ENCODE measurements at regions not wholly inside any gene's neighbourhood (a gene's known extent, or its start where the extent isn't known, plus 50 kb on each side); places are given as distances from the start of the nearest gene placed in this dataset.
"Not testable (repeated sequence)": the region's sequence is repeated elsewhere in the genome, so short reads cannot be mapped to it uniquely, and the experiment has no call there.

DNA sequence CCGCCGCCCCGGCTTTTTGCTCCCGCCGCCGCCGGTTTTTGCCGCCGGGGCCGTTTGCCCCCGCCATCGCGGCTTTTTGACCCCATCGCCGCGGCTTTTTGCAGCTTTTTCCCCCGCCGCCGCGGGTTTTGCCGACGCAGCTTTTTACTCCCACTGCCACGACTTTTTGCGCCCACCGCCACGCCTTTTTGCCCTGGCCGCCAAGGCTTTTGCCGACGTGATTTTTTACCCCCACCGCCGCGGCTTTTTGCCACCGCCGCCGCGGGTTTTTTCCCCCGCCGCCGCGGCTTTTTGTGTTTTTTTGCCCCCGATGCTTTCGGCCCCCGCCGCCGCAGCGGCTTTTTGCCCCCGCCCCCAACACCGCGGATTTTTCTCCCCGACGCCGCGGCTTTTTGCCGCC is 5001.9 kb upstream of the OR11H1 start:
- H3K27me3 ChIP-seq (ENCODE audit: control insufficient read depth, insufficient read depth, low read length); H3K36me3 ChIP-seq (ENCODE audit: control insufficient read depth, insufficient read depth, low read length); H3K4me3 ChIP-seq (ENCODE audit: low read depth, low read length); H3K9me3 ChIP-seq (ENCODE audit: control insufficient read depth, insufficient read depth, low read length); H3K9ac ChIP-seq (ENCODE audit: low read depth, low read length); H3K4me1 ChIP-seq (ENCODE audit: control insufficient read depth, insufficient read depth, low read length); H3K27ac ChIP-seq (ENCODE audit: low read depth, low read length): not testable (repeated sequence)

DNA sequence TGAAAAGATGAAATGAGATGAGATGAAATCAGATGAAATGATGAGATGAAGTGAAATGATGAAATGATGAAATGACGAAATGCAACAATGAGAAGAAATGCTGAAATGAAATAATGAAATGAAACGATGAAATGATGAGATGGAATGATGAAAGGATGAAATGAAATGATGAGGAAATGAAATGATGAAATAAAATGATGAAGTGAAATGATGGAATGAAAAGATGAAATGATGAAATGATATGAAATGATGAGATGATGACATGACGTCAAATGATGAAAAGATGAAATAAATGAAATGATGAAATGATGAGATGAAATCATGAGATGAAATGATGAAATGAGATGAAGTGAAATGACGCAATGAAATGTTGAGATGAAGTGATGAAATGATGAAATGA is 4996.9 kb upstream of the OR11H1 start:
- H3K36me3 ChIP-seq (ENCODE audit: control insufficient read depth, insufficient read depth, low read length); H3K9me3 ChIP-seq (ENCODE audit: control insufficient read depth, insufficient read depth, low read length); H3K9ac ChIP-seq (ENCODE audit: low read depth, low read length); H3K4me3 ChIP-seq (ENCODE audit: low read depth, low read length); H3K27me3 ChIP-seq (ENCODE audit: control insufficient read depth, insufficient read depth, low read length); H3K27ac ChIP-seq (ENCODE audit: low read depth, low read length); H3K4me1 ChIP-seq (ENCODE audit: control insufficient read depth, insufficient read depth, low read length): not testable (repeated sequence)

DNA sequence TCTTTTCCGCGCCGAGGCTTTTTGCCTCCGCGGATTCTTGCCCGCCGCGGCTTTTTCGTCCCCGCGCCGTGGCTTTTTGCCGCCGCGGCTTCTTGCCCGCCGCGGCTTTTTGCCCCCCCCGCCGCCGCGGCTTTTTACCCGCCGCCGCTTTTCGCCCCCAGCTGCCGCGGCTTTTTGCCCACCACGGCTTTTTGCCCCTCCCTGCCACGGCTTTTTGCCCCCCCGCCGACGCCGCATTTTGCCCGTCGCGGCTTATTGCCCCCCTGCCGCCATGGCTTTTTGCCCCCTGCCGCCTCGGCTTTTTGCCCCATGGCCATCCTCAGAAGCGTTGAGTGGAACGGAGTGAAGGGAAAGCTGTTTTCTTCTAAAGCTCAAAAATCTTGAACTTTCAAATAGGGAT is 4955.5 kb upstream of the OR11H1 start:
- not testable (repeated sequence) for H3K4me3 ChIP-seq (ENCODE audit: low read depth, low read length); H3K9me3 ChIP-seq (ENCODE audit: control insufficient read depth, insufficient read depth, low read length); H3K36me3 ChIP-seq (ENCODE audit: control insufficient read depth, insufficient read depth, low read length); H3K27ac ChIP-seq (ENCODE audit: low read depth, low read length); H3K9ac ChIP-seq (ENCODE audit: low read depth, low read length); H3K4me1 ChIP-seq (ENCODE audit: control insufficient read depth, insufficient read depth, low read length); H3K27me3 ChIP-seq (ENCODE audit: control insufficient read depth, insufficient read depth, low read length)

DNA sequence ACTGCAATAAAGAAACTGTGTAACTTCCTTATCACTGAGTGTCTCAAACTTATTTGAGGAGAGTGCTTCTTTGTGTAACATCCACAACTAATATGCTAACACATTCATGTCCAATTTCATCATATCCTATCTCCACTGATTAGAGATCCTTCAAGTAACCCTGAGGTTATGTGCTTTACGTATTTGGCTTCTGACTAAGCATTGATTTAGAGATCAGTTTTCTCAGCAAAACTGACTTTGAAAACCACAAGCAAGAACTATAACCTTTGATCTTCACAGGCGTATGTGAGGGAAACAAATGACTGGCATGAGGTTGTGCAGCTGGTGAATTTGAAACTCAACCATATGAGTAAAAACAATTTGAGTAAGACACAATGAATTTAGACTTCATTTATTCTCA is 4926.9 kb upstream of the OR11H1 start:
- H3K4me3 ChIP-seq (ENCODE audit: low read depth, low read length); H3K9me3 ChIP-seq (ENCODE audit: control insufficient read depth, insufficient read depth, low read length); H3K9ac ChIP-seq (ENCODE audit: low read depth, low read length); H3K27me3 ChIP-seq (ENCODE audit: control insufficient read depth, insufficient read depth, low read length); H3K27ac ChIP-seq (ENCODE audit: low read depth, low read length); H3K36me3 ChIP-seq (ENCODE audit: control insufficient read depth, insufficient read depth, low read length); H3K4me1 ChIP-seq (ENCODE audit: control insufficient read depth, insufficient read depth, low read length): not testable (repeated sequence)

DNA sequence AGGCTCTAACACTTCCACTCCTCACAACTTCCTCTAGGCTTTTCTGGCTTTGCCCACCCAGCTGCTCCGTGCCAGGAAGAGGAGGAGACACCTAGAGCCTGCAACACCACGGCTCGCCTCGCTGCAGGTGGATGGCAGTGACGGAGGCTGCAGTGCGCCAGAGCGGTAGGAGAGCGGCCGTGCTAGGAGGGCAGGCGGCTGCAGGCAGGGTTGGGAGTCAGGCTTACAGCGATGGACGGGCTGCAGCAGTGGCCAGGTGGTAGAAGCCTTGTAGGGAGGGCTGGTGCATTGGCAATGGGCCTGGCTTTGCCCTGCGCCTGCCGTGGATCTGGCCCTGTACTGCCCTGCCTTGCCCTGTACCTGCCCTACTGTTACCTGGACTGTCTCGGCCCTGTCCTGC is 4896.0 kb upstream of the OR11H1 start:
- not testable (repeated sequence) for H3K27ac ChIP-seq (ENCODE audit: low read depth, low read length); H3K9me3 ChIP-seq (ENCODE audit: control insufficient read depth, insufficient read depth, low read length); H3K36me3 ChIP-seq (ENCODE audit: control insufficient read depth, insufficient read depth, low read length); H3K4me1 ChIP-seq (ENCODE audit: control insufficient read depth, insufficient read depth, low read length); H3K4me3 ChIP-seq (ENCODE audit: low read depth, low read length); H3K27me3 ChIP-seq (ENCODE audit: control insufficient read depth, insufficient read depth, low read length); H3K9ac ChIP-seq (ENCODE audit: low read depth, low read length)

GRCh38 chr22:10635341-10635740 is 4892.7 kb upstream of the OR11H1 start:
- H3K27ac ChIP-seq (ENCODE audit: low read depth, low read length); H3K9me3 ChIP-seq (ENCODE audit: control insufficient read depth, insufficient read depth, low read length); H3K36me3 ChIP-seq (ENCODE audit: control insufficient read depth, insufficient read depth, low read length); H3K9ac ChIP-seq (ENCODE audit: low read depth, low read length); H3K4me1 ChIP-seq (ENCODE audit: control insufficient read depth, insufficient read depth, low read length); H3K27me3 ChIP-seq (ENCODE audit: control insufficient read depth, insufficient read depth, low read length); H3K4me3 ChIP-seq (ENCODE audit: low read depth, low read length): not testable (repeated sequence)

DNA sequence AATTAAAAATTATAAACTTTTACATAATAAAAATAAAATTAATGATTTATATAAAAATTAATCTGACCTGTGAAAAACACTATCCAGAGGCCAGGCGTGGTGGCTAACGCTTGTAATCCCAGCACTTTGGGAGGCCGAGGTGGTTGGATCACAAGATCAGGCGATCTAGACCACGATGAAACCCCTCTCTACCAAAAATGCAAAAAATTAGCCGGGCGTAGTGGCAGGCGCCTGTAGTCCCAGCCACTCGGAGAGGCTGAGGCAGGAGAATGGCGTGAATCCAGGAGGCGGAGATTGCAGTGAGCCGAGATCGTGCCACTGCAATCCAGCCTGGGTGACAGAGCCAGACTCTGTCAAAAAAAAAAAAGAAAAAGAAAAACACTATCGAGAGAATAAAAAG is 4865.2 kb upstream of the OR11H1 start:
- H3K9me3 ChIP-seq (ENCODE audit: control insufficient read depth, insufficient read depth, low read length); H3K27me3 ChIP-seq (ENCODE audit: control insufficient read depth, insufficient read depth, low read length); H3K4me3 ChIP-seq (ENCODE audit: low read depth, low read length); H3K4me1 ChIP-seq (ENCODE audit: control insufficient read depth, insufficient read depth, low read length); H3K36me3 ChIP-seq (ENCODE audit: control insufficient read depth, insufficient read depth, low read length); H3K9ac ChIP-seq (ENCODE audit: low read depth, low read length); H3K27ac ChIP-seq (ENCODE audit: low read depth, low read length): not testable (repeated sequence)

GRCh38 chr22:10673065-10673464 is 4854.9 kb upstream of the OR11H1 start:
- not testable (repeated sequence) for H3K4me3 ChIP-seq (ENCODE audit: low read depth, low read length); H3K9ac ChIP-seq (ENCODE audit: low read depth, low read length); H3K36me3 ChIP-seq (ENCODE audit: control insufficient read depth, insufficient read depth, low read length); H3K9me3 ChIP-seq (ENCODE audit: control insufficient read depth, insufficient read depth, low read length); H3K4me1 ChIP-seq (ENCODE audit: control insufficient read depth, insufficient read depth, low read length); H3K27me3 ChIP-seq (ENCODE audit: control insufficient read depth, insufficient read depth, low read length); H3K27ac ChIP-seq (ENCODE audit: low read depth, low read length)

DNA sequence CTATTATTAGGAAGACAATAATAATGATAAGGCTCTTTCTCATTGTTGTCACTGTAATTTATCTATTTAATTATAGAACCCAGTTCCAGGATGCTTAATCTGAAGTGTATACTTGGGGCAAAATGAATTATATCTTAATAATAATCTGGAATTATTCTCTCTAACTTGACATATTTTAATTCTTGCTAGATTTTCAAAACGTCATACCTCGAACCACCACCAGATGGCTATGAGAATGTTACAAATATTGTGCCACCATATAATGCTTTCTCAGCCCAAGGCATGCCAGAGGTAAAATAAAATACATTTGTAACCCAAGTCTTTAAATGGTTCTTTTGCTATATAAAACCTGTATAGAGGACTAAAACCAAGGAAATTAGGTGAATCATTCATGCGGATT is 4849.3 kb upstream of the OR11H1 start:
- H3K4me3 ChIP-seq (ENCODE audit: low read depth, low read length); H3K9ac ChIP-seq (ENCODE audit: low read depth, low read length); H3K9me3 ChIP-seq (ENCODE audit: control insufficient read depth, insufficient read depth, low read length); H3K27ac ChIP-seq (ENCODE audit: low read depth, low read length); H3K27me3 ChIP-seq (ENCODE audit: control insufficient read depth, insufficient read depth, low read length); H3K4me1 ChIP-seq (ENCODE audit: control insufficient read depth, insufficient read depth, low read length); H3K36me3 ChIP-seq (ENCODE audit: control insufficient read depth, insufficient read depth, low read length): not testable (repeated sequence)

DNA sequence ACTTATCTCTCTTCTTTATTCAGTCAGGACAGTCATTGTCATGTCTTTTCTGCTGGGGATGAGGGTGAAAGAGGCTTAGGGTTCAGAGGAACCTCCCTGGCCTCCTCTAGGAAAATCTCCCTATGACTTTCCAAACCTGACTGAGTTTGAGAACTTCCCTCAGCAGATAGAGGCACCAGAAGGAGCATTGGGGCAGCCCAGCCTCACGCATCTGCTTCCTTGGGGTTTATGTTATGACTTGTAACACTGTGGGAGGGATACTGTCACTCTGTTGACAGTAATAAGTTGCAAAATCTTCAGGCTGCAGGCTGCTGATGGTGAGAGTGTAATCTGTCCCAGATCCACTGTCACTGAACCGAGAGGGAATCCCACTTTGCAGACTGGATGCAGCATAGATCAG is 4842.6 kb upstream of the OR11H1 start:
- H3K9ac ChIP-seq (ENCODE audit: low read depth, low read length); H3K36me3 ChIP-seq (ENCODE audit: control insufficient read depth, insufficient read depth, low read length); H3K27ac ChIP-seq (ENCODE audit: low read depth, low read length); H3K4me3 ChIP-seq (ENCODE audit: low read depth, low read length); H3K4me1 ChIP-seq (ENCODE audit: control insufficient read depth, insufficient read depth, low read length); H3K27me3 ChIP-seq (ENCODE audit: control insufficient read depth, insufficient read depth, low read length): not testable (repeated sequence)
- H3K9me3 ChIP-seq (ENCODE audit: control insufficient read depth, insufficient read depth, low read length) = peaks cover 12% of the 10 kb centered on the region

- H3K27me3 ChIP-seq (ENCODE audit: control insufficient read depth, insufficient read depth, low read length); H3K9ac ChIP-seq (ENCODE audit: low read depth, low read length); H3K36me3 ChIP-seq (ENCODE audit: control insufficient read depth, insufficient read depth, low read length); H3K27ac ChIP-seq (ENCODE audit: low read depth, low read length); H3K4me3 ChIP-seq (ENCODE audit: low read depth, low read length); H3K4me1 ChIP-seq (ENCODE audit: control insufficient read depth, insufficient read depth, low read length): not testable (repeated sequence)
- H3K9me3 ChIP-seq (ENCODE audit: control insufficient read depth, insufficient read depth, low read length) = peaks cover 19% of the 10 kb centered on the region
These were observed 4840.7 kb upstream of the OR11H1 start for GRCh38 chr22:10687256-10687655.

DNA sequence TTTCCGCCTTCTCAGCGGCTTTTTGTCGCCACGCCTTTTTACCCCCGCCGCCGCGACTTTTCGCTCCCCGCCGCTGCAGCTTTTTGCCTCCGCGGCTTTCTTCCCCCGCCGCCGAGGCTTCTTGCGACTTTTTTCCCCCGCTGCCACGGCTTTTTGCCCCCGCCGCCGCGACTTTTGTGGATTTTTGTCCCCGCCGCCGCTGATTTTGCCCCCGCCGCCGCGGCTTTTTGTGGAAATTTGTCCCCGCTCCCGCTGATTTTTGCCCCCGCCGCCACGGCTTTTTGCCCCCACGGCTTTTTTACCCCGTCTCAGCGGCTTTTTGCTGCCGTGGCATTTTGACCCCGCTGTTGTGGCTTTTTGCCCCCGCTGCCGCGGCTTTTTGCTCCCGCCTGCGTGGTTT is 4829.2 kb upstream of the OR11H1 start:
- H3K9ac ChIP-seq (ENCODE audit: low read depth, low read length); H3K4me3 ChIP-seq (ENCODE audit: low read depth, low read length); H3K9me3 ChIP-seq (ENCODE audit: control insufficient read depth, insufficient read depth, low read length); H3K36me3 ChIP-seq (ENCODE audit: control insufficient read depth, insufficient read depth, low read length); H3K4me1 ChIP-seq (ENCODE audit: control insufficient read depth, insufficient read depth, low read length); H3K27ac ChIP-seq (ENCODE audit: low read depth, low read length); H3K27me3 ChIP-seq (ENCODE audit: control insufficient read depth, insufficient read depth, low read length): not testable (repeated sequence)

All from HUES48 (cell line).